ENCODE measurements at regions not wholly inside any gene's neighbourhood (a gene's known extent, or its start where the extent isn't known, plus 50 kb on each side); places are given as distances from the start of the nearest gene placed in this dataset.

DNA sequence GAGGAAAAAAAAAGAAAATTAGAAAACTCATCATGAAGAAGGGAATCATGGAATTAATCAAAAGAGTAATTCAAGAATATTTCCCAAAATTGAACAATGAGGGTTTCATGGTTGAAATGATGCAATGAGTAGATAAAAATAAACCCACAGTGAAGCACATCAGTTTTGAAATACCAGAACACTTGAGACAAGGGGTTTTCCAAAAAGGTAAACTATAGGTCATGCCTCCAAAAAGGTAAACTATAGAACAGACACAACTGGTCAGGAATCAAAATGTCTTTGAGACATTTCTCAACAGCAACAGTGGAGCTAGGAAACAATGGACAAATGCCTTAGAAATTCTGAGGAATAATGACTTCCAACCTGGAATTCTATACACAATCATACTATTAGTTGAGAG lies 60.2 kb upstream of the PCSK5 start:
- TF ChIP-seq, protein P1, sequence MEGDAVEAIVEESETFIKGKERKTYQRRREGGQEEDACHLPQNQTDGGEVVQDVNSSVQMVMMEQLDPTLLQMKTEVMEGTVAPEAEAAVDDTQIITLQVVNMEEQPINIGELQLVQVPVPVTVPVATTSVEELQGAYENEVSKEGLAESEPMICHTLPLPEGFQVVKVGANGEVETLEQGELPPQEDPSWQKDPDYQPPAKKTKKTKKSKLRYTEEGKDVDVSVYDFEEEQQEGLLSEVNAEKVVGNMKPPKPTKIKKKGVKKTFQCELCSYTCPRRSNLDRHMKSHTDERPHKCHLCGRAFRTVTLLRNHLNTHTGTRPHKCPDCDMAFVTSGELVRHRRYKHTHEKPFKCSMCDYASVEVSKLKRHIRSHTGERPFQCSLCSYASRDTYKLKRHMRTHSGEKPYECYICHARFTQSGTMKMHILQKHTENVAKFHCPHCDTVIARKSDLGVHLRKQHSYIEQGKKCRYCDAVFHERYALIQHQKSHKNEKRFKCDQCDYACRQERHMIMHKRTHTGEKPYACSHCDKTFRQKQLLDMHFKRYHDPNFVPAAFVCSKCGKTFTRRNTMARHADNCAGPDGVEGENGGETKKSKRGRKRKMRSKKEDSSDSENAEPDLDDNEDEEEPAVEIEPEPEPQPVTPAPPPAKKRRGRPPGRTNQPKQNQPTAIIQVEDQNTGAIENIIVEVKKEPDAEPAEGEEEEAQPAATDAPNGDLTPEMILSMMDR (IDR thresholded peaks at IDR 0.05): no peak
- no peak for TF ChIP-seq POLR2A (IDR thresholded peaks at IDR 0.05)

Measured in stomach (tissue), 4 donors.